IMR-90 (cell line): ENCODE measurements at regions not wholly inside any gene's neighbourhood (a gene's known extent, or its start where the extent isn't known, plus 50 kb on each side); places are given as distances from the start of the nearest gene placed in this dataset.

ENCODE experiments used
- ATAC-seq: fragments of 200-7000 bp; cut with Tn5 transposase; 2 replicates; pipeline ENCODE4 v1.9.1; 2020; ENCODE audit warnings: low read depth, mild to moderate bottlenecking, moderate library complexity
- BruUV-seq: library from RNA; stranded (reverse); fragments of 400-500 nt; replicated peaks from 2 replicates; lab custom pipeline; 2021; lab: Mats Ljungman, UMichigan
- CTCF ChIA-PET: fragments of 300-600 bp; formaldehyde crosslinking; extraction: SDS; loops from one replicate; lab custom pipeline; 2021; ENCODE audit warnings: antibody characterized with exemption; lab: Yijun Ruan, JAX
- POLR2A ChIA-PET: fragments of 300-600 bp; sonication (Branson Sonifier 250); formaldehyde crosslinking; loops from one replicate; lab custom pipeline; 2022; ENCODE audit warnings: antibody characterized with exemption; ENCODE audit not compliant: unreplicated experiment; lab: Charles Lee
- DNase-seq: peaks from one replicate; pipeline ENCODE4 v3.0.0; 2013
- H2AFZ ChIP-seq: replicated peaks from 2 replicates; pipeline ENCODE3; 2013; ENCODE audit warnings: low read length, mild to moderate bottlenecking; ENCODE audit not compliant: poor library complexity
- H2AK5ac ChIP-seq: 2 replicates; pipeline ENCODE4 v1.6.1; 2013; ENCODE audit warnings: low read depth, low read length, inconsistent platforms
- H2AK9ac ChIP-seq: replicated peaks from 2 replicates; pipeline ENCODE3; 2013; ENCODE audit warnings: mild to moderate bottlenecking, low read depth, low read length, moderate library complexity; ENCODE audit not compliant: poor library complexity
- H2BK120ac ChIP-seq: 2 replicates; pipeline ENCODE4 v1.6.1; 2013; ENCODE audit warnings: low read depth, low read length, inconsistent platforms
- H2BK15ac ChIP-seq: 3 replicates; pipeline ENCODE4 v1.6.1; 2013; ENCODE audit warnings: low read depth, low read length, inconsistent platforms
- H2BK20ac ChIP-seq: 2 replicates; pipeline ENCODE4 v1.6.1; 2013; ENCODE audit warnings: low read depth, mild to moderate bottlenecking, inconsistent platforms, low read length, moderate library complexity
- H2BK5ac ChIP-seq: 2 replicates; pipeline ENCODE4 v1.6.1; 2013; ENCODE audit warnings: mild to moderate bottlenecking, low read depth, low read length, inconsistent platforms; ENCODE audit not compliant: poor library complexity, severe bottlenecking
- H3K14ac ChIP-seq: replicated peaks from 2 replicates; pipeline ENCODE4 v1.6.1; 2013; ENCODE audit warnings: low read depth, low read length, inconsistent platforms
- H3K18ac ChIP-seq: 2 replicates; pipeline ENCODE4 v1.6.1; 2013; ENCODE audit warnings: low read depth, low read length, control low read depth
- H3K23ac ChIP-seq: 2 replicates; pipeline ENCODE4 v1.6.1; 2013; ENCODE audit warnings: low read depth, low read length, inconsistent platforms
- H3K27ac ChIP-seq: 2 replicates; pipeline ENCODE4 v1.5.1; 2013; ENCODE audit warnings: mild to moderate bottlenecking, control low read depth, low read length; ENCODE audit not compliant: insufficient read depth
- H3K27me3 ChIP-seq: 2 replicates; pipeline ENCODE4 v1.6.1; 2013; ENCODE audit warnings: low read length; ENCODE audit not compliant: control insufficient read depth, insufficient read depth
- H3K36me3 ChIP-seq: 2 replicates; pipeline ENCODE4 v1.6.1; 2013; ENCODE audit warnings: low read length, mixed read lengths; ENCODE audit not compliant: control insufficient read depth, insufficient read depth
- H3K4ac ChIP-seq: 2 replicates; pipeline ENCODE4 v1.6.1; 2013; ENCODE audit warnings: low read depth, low read length, inconsistent platforms
- H3K4me1 ChIP-seq: 2 replicates; pipeline ENCODE4 v1.6.1; 2013; ENCODE audit warnings: low read length, mixed read lengths; ENCODE audit not compliant: control insufficient read depth, insufficient read depth
- H3K4me2 ChIP-seq: 2 replicates; pipeline ENCODE4 v1.6.1; 2013; ENCODE audit warnings: low read depth, mild to moderate bottlenecking, control low read depth, low read length, moderate library complexity
- H3K4me3 ChIP-seq: 2 replicates; pipeline ENCODE4 v1.5.1; 2013; ENCODE audit warnings: low read depth, mild to moderate bottlenecking, control low read depth, low read length, moderate library complexity; ENCODE audit not compliant: insufficient read depth
- H3K56ac ChIP-seq: 2 replicates; pipeline ENCODE4 v1.6.1; 2013; ENCODE audit warnings: low read length, inconsistent platforms; ENCODE audit not compliant: insufficient read depth; ENCODE audit errors: extremely low read depth
- H3K79me1 ChIP-seq, 2 experiments: 2 replicates each; pipeline ENCODE4 v1.6.1; 2013; ENCODE audit warnings: low read length in 2 of 2, inconsistent platforms in 1 of 2, low read depth in 1 of 2
- H3K9ac ChIP-seq: 2 replicates; pipeline ENCODE4 v1.6.1; 2013; ENCODE audit warnings: low read depth, low read length, control low read depth
- H3K9me1 ChIP-seq: 2 replicates; pipeline ENCODE4 v1.6.1; 2013; ENCODE audit warnings: low read length, inconsistent platforms; ENCODE audit not compliant: insufficient read depth
- H3K9me3 ChIP-seq: 2 replicates; pipeline ENCODE4 v1.6.1; 2013; ENCODE audit warnings: low read length; ENCODE audit not compliant: control insufficient read depth, insufficient read depth
- H4K20me1 ChIP-seq: 2 replicates; pipeline ENCODE4 v1.6.1; 2013; ENCODE audit warnings: low read length, inconsistent platforms; ENCODE audit not compliant: insufficient read depth
- H4K5ac ChIP-seq: 2 replicates; pipeline ENCODE4 v1.6.1; 2013; ENCODE audit warnings: mild to moderate bottlenecking, low read depth, low read length, control low read depth
- H4K8ac ChIP-seq, 2 experiments: 2 replicates each; pipeline ENCODE4 v1.6.1; 2013; ENCODE audit warnings: low read depth in 2 of 2, low read length in 2 of 2, control low read depth in 1 of 2, inconsistent platforms in 1 of 2
- H4K91ac ChIP-seq: 2 replicates; pipeline ENCODE4 v1.6.1; 2013; ENCODE audit warnings: low read depth, low read length, inconsistent platforms; ENCODE audit not compliant: insufficient read depth
- FOS ChIP-seq: fragments of 150-350 bp; IDR thresholded peaks from 2 replicates; pipeline ENCODE4 v1.6.1; 2016; ENCODE audit warnings: low read depth, low read length
- RAD21 ChIP-seq: IDR thresholded peaks from 2 replicates; pipeline ENCODE4 v1.6.1; 2012; ENCODE audit warnings: low read length, improper control_type of control experiment
- RFX5 ChIP-seq: IDR thresholded peaks from 2 replicates; pipeline ENCODE4 v1.8.0; 2012; ENCODE audit warnings: low read depth, mild to moderate bottlenecking, low read length, moderate library complexity
- dilution Hi-C: fragments of 300-500 bp; cut with HindIII; formaldehyde crosslinking; loops from one replicate; pipeline ENCODE4 v1.14.3; 2018; ENCODE audit warnings: low sequenced_read_pairs; ENCODE audit not compliant: unreplicated experiment
- in situ Hi-C: fragments of 300-500 bp; cut with MboI; formaldehyde crosslinking; loops from 3 replicates; pipeline ENCODE4 v1.14.3; 2019; ENCODE audit warnings: low sequenced_read_pairs, inconsistent platforms, mixed read lengths
- intact Hi-C: fragments of 100-400 bp; cut with micrococcal nuclease; formaldehyde crosslinking; loops from 2 replicates; pipeline ENCODE4 v1.10.0; 2022

DNA sequence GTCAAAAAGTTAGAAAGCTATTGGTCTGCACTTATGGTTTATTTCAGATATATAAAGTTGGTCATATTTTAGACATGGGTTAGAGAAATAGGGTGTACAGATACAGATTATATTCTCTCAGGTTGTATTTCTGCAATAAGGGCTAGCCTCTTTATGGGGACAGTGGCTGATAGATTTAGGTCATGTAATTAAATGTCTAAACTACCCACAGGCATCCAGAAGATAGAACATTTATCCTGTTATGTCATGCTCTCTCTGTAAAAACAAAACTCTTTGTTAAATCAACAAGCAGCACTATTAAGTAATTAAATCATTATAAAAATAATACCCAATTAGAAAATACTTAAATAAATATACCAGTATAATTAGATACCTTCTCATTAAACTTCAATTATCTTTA, 612.6 kb upstream of the CITED2 start:
- H2BK20ac ChIP-seq: no peak overlapping the region
- no peak overlapping the region for H2BK5ac ChIP-seq
- POLR2A ChIA-PET: interaction anchor here (0.6 kb wide), 1 partner anchor 104 kb away, joined by 3 read pairs; no protein-coding TSS in a partner anchor
- DNase-seq (no peak), ATAC-seq (no peak)
- H3K9me3 ChIP-seq: no peaks in the 10 kb centered on the region
- H4K20me1 ChIP-seq: no peaks in the 10 kb centered on the region
- H2BK120ac ChIP-seq: no peak overlapping the region
- dilution Hi-C loops (no loop called here), in situ Hi-C loops (no loop called here), intact Hi-C loops (no loop called here)
- no peaks in the 10 kb centered on the region for H3K27me3 ChIP-seq
- H3K14ac ChIP-seq: no peak overlapping the region
- H2AK9ac ChIP-seq: no peak overlapping the region
- no peak overlapping the region for H2AFZ ChIP-seq
- CTCF ChIA-PET: interaction anchor here (0.6 kb wide), 1 partner anchor 65 kb away, joined by 5 read pairs; no protein-coding TSS in a partner anchor
- H3K4me2 ChIP-seq: no peak overlapping the region
- no peaks in the 10 kb centered on the region for H3K79me1 ChIP-seq
- H3K23ac ChIP-seq: no peak overlapping the region
- H4K91ac ChIP-seq: no peak overlapping the region
- no peak overlapping the region for H3K4me3 ChIP-seq
- H4K8ac ChIP-seq: no peak overlapping the region
- H4K5ac ChIP-seq: no peak overlapping the region
- no peak for TF ChIP-seq FOS
- no peak for TF ChIP-seq RAD21
- TF ChIP-seq RFX5: no peak
- no peak overlapping the region for H2AK5ac ChIP-seq
- BruUV-seq: no TSS peak
- no peaks in the 10 kb centered on the region; the same call in 1 of the 2 replicates for H3K9me1 ChIP-seq
- no peak overlapping the region for H3K27ac ChIP-seq
- no peaks in the 10 kb centered on the region for H3K36me3 ChIP-seq
- no peak overlapping the region for H3K56ac ChIP-seq
- no peak overlapping the region for H3K9ac ChIP-seq
- H3K18ac ChIP-seq: no peak overlapping the region
- peaks cover 20% of the 10 kb centered on the region for H3K4me1 ChIP-seq
- H3K4ac ChIP-seq: no peak overlapping the region
- no peak overlapping the region for H2BK15ac ChIP-seq
